ENCODE measurements at regions not wholly inside any gene's neighbourhood (a gene's known extent, or its start where the extent isn't known, plus 50 kb on each side); places are given as distances from the start of the nearest gene placed in this dataset.

DNA sequence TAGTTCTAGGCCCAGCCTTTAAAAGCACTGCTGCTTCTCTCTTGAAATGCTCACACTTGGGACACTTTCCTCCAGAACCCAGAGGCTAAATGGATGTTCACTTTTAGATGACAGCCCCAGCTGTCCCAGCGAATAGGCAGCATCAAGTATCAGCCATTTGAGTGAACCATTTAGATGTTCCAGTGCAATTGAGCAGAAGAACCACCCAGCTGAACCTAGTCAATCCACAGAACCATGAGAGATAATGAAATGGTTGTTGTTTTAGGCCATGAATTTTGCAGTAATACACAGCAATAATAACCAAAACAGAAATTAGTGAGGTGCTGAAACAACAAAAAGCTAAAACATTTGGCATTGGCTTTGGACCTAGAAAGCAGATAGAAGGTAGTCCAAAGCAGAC is 273.9 kb downstream of the ETV1 start:
- Histone ChIP-seq H3K9me3 (replicated peaks in 1 of 3) (no peaks in the 10 kb centered on the region), H3K4me3 (no peak overlapping the region), H3K4me1 (replicated peaks in 1 of 2) (no peaks in the 10 kb centered on the region), H3K36me3 (replicated peaks in 1 of 2) (no peaks in the 10 kb centered on the region), H3K27ac (no peak overlapping the region), H3K27me3 (no peaks in the 10 kb centered on the region)
- no peak for DNase-seq
- intact Hi-C loops (cut with DNase I): no loop called here
- WGBS, 4 donors: 57 to 74% (median 66%) methylated on average over 1 of the region's 1 CpG
- TF ChIP-seq POLR2A (IDR thresholded peaks at IDR 0.05): no peak
- TF ChIP-seq, protein P1, sequence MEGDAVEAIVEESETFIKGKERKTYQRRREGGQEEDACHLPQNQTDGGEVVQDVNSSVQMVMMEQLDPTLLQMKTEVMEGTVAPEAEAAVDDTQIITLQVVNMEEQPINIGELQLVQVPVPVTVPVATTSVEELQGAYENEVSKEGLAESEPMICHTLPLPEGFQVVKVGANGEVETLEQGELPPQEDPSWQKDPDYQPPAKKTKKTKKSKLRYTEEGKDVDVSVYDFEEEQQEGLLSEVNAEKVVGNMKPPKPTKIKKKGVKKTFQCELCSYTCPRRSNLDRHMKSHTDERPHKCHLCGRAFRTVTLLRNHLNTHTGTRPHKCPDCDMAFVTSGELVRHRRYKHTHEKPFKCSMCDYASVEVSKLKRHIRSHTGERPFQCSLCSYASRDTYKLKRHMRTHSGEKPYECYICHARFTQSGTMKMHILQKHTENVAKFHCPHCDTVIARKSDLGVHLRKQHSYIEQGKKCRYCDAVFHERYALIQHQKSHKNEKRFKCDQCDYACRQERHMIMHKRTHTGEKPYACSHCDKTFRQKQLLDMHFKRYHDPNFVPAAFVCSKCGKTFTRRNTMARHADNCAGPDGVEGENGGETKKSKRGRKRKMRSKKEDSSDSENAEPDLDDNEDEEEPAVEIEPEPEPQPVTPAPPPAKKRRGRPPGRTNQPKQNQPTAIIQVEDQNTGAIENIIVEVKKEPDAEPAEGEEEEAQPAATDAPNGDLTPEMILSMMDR (IDR thresholded peaks at IDR 0.05): no peak

DNA sequence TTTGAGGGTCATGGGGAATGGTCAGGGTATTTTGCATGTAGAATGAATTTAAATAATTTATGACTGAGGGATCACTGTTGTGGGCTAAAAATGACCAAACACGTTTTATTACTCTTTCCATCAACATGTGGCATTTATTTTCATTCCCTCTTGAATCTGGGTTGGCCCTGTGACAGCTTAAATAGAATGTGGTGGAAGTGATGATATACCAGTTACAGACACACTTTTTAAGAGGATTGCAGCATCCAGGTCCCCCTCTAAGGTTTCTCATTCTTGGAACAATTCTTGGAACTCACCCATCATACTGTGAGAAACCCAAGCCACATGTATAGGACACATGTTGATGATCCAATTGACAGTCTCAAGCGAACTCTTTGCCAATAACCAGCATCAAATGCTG is 272.4 kb downstream of the ETV1 start:
- Histone ChIP-seq H3K4me1 (replicated peaks in 1 of 2) (no peaks in the 10 kb centered on the region), H3K36me3 (replicated peaks in 1 of 2) (no peaks in the 10 kb centered on the region), H3K27me3 (no peaks in the 10 kb centered on the region), H3K4me3 (no peak overlapping the region), H3K27ac (no peak overlapping the region), H3K9me3 (replicated peaks in 1 of 3) (no peaks in the 10 kb centered on the region)
- TF ChIP-seq POLR2A (IDR thresholded peaks at IDR 0.05): no peak
- TF ChIP-seq, protein P1 (IDR thresholded peaks at IDR 0.05): no peak
- WGBS, 4 donors: 56 to 72% (median 62%) methylated on average over 2 of the region's 2 CpGs
- no peak for DNase-seq
- intact Hi-C loops (cut with DNase I): no loop called here

DNA sequence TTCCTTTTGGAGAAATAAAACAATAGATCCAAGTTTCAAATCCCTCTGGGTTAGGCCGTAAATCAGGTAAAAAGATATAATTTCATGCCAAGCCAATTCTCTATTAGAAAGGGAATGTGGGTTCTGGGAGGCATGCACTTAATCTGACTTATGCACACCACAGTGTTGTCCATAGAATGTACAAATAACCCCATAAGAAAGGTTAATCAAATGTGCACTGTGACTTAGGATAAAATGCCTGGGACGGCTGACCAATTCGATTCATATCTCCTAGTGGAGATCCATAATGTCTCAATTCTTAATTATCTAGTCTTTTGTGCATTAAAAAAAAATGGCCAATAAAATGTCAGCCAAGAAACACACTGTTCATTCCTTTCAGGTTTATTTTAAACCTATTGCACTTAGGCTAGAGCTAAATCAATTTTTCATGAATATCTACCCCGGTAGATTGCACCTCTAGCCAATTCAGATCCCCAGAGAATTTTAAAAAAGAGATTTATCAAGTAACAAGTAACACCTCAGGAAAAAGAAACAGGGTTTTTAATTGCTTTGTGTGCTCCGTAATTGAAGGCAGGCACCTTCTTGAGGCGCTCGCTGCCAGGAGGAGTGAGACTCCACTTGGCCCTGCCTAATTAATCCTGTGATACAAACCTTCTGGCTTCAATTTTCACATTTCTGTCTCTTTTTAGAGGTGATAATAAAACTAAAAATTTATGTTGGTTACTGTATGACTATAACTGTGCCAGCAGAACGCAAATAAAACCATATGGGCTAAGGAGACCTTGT is 265.1 kb downstream of the ETV1 start:
- no peak for DNase-seq
- TF ChIP-seq, protein P1 (IDR thresholded peaks at IDR 0.05): no peak
- no peak for TF ChIP-seq POLR2A (IDR thresholded peaks at IDR 0.05)
- intact Hi-C loops (cut with DNase I): no loop called here
- H3K9me3 ChIP-seq (replicated peaks in 1 of 3): no peaks in the 10 kb centered on the region
- no peak overlapping the region for H3K4me3 ChIP-seq
- WGBS, 4 donors: 78 to 85% (median 83%) methylated on average over 8 of the region's 8 CpGs
- no peak overlapping the region for H3K27ac ChIP-seq
- no peaks in the 10 kb centered on the region for H3K4me1 ChIP-seq (replicated peaks in 1 of 2)
- no peaks in the 10 kb centered on the region for H3K27me3 ChIP-seq
- H3K36me3 ChIP-seq (replicated peaks in 1 of 2): no peaks in the 10 kb centered on the region

DNA sequence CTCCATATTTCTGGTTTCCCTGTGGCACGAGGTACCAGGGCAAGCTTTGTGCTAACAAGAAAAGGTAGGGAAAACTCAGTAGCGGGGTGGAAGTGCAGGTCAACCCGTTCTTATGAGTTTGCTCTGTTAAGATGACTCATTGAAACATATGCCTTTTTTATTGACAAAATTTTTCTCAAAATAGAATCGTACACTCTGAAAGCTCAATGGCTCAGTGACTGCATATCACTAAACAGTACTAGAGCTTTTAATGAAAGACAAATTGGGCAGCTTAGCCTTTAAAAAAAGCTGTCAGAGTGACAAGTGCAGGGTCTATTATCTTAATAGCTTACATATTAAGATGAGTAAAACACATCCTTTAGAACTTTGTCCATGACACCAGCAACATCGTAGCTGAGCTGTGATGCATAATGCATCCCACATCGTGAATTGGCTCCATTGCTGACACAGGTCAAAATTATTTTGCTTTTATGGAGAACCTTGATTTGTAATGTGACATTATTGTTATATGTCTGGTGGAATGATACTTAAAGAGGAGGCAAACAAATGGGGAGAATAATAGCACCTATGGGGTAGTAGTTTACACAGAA is 264.4 kb downstream of the ETV1 start:
- Histone ChIP-seq H3K27me3 (no peaks in the 10 kb centered on the region), H3K36me3 (replicated peaks in 1 of 2) (no peaks in the 10 kb centered on the region), H3K27ac (no peak overlapping the region), H3K4me1 (replicated peaks in 1 of 2) (no peaks in the 10 kb centered on the region), H3K4me3 (no peak overlapping the region), H3K9me3 (replicated peaks in 1 of 3) (no peaks in the 10 kb centered on the region)
- DNase-seq: no peak
- intact Hi-C loops (cut with DNase I): no loop called here
- 70 to 76% (median 73%) methylated on average over 6 of the region's 6 CpGs for whole genome bisulfite sequencing, 4 donors
- TF ChIP-seq POLR2A (IDR thresholded peaks at IDR 0.05): no peak
- TF ChIP-seq, protein P1 (IDR thresholded peaks at IDR 0.05): no peak
